NCI-H510A (cell line): ENCODE measurements at regions not wholly inside any gene's neighbourhood (a gene's known extent, or its start where the extent isn't known, plus 50 kb on each side); places are given as distances from the start of the nearest gene placed in this dataset.
A peak's percentile ranks its signal among the peaks of the same experiment; 100 is the strongest.

ENCODE experiments used
- DNase-seq: peaks from one replicate; lab custom pipeline; 2025; lab: John Stamatoyannopoulos, UW

DNA sequence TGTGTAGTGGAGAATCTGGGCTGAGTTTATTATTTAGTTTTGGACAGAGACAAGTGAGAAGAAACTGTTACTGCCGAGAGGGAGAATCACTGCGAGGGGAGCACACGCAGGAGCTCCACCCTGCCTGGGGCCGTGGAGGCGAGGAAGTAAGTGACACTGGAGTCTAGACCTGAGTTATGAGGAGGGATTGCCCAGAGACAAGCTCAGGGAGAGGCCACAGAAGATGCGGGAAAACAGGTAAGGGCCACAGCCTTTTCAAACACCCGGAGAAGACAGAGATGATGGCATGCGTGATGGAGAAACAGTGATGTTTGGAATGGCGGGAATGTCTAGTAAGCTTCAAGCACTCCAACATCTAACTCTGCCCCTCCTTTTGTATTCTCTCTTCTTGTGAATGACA is 84.1 kb downstream of the TNFSF11 start:
- no peak for DNase-seq

GRCh38 chr13:42660333-42660965 is 86.5 kb downstream of the TNFSF11 start:
- DNase-seq, result no peak

DNA sequence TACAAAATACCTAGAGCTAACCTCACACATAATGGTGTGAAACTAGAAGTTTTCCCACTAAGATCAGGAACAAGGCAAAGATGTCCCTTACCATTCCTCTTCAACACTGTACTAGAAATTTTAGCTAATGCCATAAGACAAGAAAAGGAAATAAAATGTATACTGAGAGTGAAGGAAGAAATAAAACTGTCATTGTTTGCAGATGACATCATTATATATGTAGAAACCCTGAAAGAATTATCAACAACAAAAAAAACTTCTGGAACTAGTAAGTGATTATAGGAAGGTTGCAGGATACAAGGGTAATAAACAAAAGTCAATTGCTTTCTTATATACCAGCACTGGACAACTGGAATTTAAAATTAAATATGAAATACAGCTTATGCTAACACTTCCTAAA is 93.7 kb downstream of the TNFSF11 start:
- no peak for DNase-seq

DNA sequence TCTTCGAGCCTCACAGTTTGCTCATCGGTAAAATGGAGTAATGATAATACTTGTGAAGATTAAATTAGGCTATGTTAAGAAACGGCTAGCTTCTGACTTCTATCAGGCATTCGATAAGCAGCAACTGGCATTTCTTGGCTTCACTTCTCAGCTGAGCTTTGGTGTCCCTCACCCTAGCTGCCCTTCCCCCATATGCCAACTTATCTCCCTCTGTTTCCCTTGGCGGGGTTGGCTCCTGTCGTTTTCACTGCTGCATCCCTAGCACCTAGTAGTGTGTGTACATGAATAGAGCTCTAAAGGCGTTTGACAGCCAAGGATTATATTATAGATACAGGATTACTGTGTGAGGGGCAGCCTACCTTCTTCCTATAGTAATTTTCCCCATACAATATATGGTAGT is 97.5 kb downstream of the TNFSF11 start:
- no peak for DNase-seq

- no peak for DNase-seq
These were observed 99.7 kb downstream of the TNFSF11 start for GRCh38 chr13:42673677-42674076.

- DNase-seq, result no peak
These were observed 100.6 kb upstream of the FAM216B start for GRCh38 chr13:42680748-42681147.

- no peak for DNase-seq
These were observed 99.9 kb upstream of the FAM216B start for GRCh38 chr13:42681326-42682100.

- DNase-seq, result no peak
These were observed 97.2 kb upstream of the FAM216B start for GRCh38 chr13:42684226-42684625.

DNA sequence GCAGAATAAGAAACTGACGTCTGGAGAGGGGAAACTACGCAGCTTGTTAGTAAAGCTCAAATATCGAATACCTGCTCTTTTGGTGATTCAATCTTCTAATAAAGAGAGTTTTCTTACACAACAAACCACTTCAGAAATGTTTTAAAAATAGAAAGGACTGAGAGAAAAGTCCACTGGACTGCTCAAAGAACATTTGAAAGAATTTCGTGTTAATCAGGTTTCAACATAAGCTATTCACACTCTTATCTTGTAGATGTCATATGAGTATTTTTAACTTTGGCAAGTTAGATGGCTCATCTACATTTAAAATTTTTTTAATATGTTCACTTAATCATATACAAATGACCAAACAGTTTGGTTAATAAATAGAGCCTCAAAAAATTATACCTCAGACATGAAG is 95.6 kb upstream of the FAM216B start:
- no peak for DNase-seq

- DNase-seq, result no peak
These were observed 95.2 kb upstream of the FAM216B start for GRCh38 chr13:42686165-42686564.

DNA sequence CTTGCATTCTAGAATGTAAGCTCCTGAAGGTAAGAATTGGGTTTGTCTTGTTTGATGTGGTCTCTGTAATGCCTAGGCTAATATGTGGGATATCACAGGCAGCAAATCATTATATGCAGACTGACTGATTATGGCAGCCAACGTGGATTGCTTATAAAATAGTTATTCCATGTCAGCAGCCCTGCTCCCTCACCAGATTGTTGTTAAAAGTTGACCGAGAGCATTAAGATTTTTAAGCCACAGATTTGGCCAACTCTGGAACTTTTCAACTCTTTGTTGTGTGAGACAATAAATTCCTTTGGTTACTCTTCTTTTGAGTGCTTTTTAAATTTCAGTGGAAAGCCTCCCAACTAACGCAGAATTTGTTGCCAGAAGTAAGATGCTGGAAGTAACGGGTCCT is 92.6 kb upstream of the FAM216B start:
- no peak for DNase-seq

DNA sequence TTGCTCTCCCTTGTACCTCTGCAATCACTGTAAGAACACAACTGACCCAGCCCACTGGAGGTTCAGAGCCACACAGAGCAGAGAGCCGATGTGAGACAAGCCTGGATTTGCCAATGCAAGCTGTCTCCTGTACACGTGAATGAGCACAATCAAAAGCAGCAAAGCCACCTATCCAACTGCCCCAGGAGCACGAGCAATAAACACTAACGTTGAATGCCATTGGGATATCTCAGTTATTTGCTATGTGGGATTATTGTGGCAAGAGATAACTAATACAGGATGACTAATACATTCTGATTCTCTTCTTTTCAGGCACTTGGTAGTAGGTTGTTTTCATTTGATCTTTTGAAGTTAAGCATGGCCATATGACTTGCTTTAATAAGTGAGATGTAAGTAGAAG is 85.2 kb upstream of the FAM216B start:
- DNase-seq, result no peak

- DNase-seq, result no peak
These were observed 81.5 kb upstream of the FAM216B start for GRCh38 chr13:42699912-42700311.

DNA sequence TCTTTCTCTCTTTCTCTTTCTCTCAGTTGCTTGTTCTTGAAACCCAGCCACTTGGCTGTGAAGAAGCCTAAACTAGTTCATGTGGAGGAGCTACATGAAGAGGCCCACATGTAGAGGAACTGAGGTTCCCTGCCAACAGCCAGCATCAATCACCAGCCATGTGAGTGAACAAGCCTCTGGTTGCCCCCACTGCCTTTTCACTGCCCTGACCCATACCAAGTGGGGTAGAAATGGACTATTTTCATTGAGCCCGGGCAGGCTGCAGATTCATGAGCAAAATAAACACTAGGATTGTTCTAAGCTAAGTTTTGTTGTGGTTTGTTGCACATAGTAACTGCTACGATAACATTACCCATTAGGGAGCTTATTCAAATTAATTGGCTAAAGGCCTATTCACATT is 78.7 kb upstream of the FAM216B start:
- no peak for DNase-seq

- no peak for DNase-seq
These were observed 77.6 kb upstream of the FAM216B start for GRCh38 chr13:42703740-42704139.

DNA sequence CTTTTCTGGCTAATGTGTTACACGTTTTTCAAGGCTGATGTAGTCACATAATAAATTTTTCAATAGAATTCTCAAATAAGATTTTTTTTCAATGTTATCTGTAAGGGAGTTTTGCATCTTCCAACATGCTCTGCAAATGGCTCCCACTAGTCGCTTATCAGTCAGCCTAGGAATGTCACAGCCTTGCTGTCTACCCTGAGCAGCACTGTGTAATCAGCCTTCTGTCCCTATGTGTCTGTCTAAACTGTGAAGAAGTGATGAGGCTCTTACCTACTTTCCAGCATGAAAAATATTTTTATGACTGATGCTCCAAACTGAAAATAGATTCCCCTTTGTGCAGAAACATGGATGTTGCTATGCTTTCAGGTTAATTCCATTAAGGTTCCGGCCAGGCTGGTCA is 75.1 kb upstream of the FAM216B start:
- no peak for DNase-seq

DNA sequence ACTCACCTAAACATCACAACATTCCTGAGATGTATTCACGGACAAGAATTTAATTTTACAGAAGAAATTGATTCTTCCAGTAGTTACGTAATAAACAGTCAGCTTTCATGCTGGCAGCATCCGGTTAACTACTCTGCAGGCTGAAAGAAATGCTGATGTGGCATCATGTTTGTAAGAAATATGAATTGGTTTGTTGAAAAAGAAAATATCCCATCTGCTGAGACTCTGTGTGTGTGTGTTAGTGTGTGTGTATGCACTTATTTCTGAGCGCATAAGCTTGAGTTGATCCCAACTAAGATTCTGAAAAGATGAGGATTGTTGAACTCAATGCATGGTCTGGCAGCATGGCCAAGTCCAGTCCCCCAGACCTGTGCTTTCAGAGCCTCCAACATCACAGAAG is 74.3 kb upstream of the FAM216B start:
- no peak for DNase-seq

GRCh38 chr13:42707586-42707985 is 73.8 kb upstream of the FAM216B start:
- DNase-seq, result no peak

DNA sequence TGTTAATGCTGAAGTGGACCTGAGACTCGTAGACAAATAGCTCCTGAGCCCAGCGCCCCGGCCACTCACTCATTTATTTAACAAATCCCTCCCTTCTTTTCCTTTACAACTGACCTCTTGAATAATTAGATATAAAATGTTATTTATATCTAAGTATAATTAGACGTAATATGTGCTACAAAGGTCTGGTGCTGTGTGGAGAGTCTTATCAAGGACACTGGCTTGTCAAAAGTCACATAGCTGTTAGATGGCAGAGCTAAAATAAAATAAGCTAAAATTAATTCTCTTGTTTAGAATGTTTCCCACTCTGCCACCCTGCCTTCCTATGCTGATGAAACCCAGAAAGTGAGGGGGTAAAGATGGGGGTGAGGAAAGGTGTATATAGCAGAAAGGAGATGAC is 73.0 kb upstream of the FAM216B start:
- DNase-seq, result no peak

DNA sequence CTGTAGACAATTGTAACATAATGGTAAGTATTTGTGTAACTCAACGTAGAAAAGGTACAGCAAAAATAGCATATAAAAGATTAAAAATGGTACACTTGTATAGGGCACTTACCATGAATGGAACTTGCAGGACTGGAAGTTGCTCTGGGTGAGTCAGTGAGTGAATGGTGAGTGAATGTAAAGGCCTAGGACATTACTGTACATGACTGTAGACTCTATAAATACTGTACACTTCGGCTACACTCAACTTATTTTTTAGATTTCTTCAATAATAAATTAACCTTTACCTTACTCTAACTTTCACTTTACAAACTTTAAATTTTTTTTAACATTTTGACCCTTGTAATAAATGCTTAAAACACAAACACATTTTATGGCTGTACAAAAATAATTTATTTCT is 72.1 kb upstream of the FAM216B start:
- DNase-seq, result no peak

DNA sequence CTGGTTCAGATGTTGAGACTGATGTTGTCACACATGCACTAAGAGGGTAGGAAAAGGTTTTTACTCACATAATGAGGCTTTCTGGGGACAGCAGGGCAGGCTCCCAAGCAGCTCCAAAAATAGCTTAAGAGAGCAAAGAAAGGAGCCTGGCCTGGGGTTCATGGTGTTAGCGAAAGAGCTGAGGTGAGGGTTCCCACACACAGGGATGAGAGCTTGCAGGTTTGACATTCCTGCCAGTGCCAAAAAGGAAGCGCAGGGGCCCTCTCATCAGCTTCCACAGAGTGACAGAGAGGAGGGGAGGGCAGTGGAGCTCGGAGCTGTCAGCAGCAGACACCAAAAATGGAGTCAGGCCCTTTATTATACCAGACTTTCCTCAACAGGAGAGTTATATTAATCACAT is 65.5 kb upstream of the FAM216B start:
- no peak for DNase-seq

DNA sequence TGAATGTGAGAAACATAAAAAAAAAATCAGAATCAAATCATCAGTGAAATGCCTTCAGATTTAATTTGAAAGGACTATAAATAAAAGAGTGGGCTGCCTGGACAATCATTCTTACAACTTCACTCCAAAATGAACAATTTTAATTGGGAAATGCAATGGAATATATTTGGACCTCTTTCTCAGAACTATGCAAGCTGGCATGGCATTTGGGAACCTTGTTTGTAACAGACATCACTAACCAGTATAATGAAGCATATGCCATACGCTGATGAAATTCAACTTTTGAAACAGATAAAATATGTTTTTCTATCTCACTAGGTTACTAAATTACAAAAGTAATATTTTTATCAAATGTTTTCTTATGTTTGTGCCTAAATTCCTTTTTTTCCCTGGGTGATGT is 64.2 kb upstream of the FAM216B start:
- DNase-seq, result no peak

GRCh38 chr13:42720113-42720857 is 61.1 kb upstream of the FAM216B start:
- DNase-seq, result peak; percentile 13
